NCI-H82 treated with DMSO at 0.1 percent for 48 hours (cell line): ENCODE measurements at regions not wholly inside any gene's neighbourhood (a gene's known extent, or its start where the extent isn't known, plus 50 kb on each side); places are given as distances from the start of the nearest gene placed in this dataset.

Experiments used
- DNase-seq: peaks from one replicate; lab custom pipeline; 2025; ENCODE audit not compliant: unreplicated experiment; lab: John Stamatoyannopoulos, UW

- no peak for DNase-seq
Observed at GRCh38 chr3:117674321-117674720, 964.7 kb downstream of the TUSC7 start.

- no peak for DNase-seq
Observed at GRCh38 chr3:117681619-117682018, 972.0 kb downstream of the TUSC7 start.

- DNase-seq: no peak
Observed at GRCh38 chr3:117687096-117687495, 977.5 kb downstream of the TUSC7 start.

- no peak for DNase-seq
Observed at GRCh38 chr3:117688583-117688982, 979.0 kb downstream of the TUSC7 start.

GRCh38 chr3:117691526-117691925 lies 981.9 kb downstream of the TUSC7 start:
- DNase-seq: no peak

GRCh38 chr3:117692416-117692995 lies 982.9 kb downstream of the TUSC7 start:
- no peak for DNase-seq

- DNase-seq: no peak
Observed at GRCh38 chr3:117695321-117695720, 985.7 kb downstream of the TUSC7 start.

- DNase-seq: no peak
Observed at GRCh38 chr3:117695871-117696645, 986.5 kb downstream of the TUSC7 start.

- DNase-seq: no peak
Observed at GRCh38 chr3:117696851-117697407, 987.4 kb downstream of the TUSC7 start.

GRCh38 chr3:117699058-117699457 lies 989.5 kb downstream of the TUSC7 start:
- DNase-seq: no peak

GRCh38 chr3:117700573-117701360 lies 991.2 kb downstream of the TUSC7 start:
- DNase-seq: no peak

GRCh38 chr3:117705011-117705410 lies 995.4 kb downstream of the TUSC7 start:
- DNase-seq: no peak

- DNase-seq: no peak
Observed at GRCh38 chr3:117706037-117706436, 996.5 kb downstream of the TUSC7 start.

GRCh38 chr3:117706756-117707155 lies 997.2 kb downstream of the TUSC7 start:
- DNase-seq: no peak

- no peak for DNase-seq
Observed at GRCh38 chr3:117708601-117709000, 999.0 kb downstream of the TUSC7 start.

- DNase-seq: no peak
Observed at GRCh38 chr3:117709108-117709507, 999.5 kb downstream of the TUSC7 start.

GRCh38 chr3:117710501-117710900 lies 1000.9 kb downstream of the TUSC7 start:
- no peak for DNase-seq

GRCh38 chr3:117719316-117719926 lies 1009.8 kb downstream of the TUSC7 start:
- DNase-seq: no peak

- no peak for DNase-seq
Observed at GRCh38 chr3:117721866-117722265, 1012.3 kb downstream of the TUSC7 start.

- DNase-seq: no peak
Observed at GRCh38 chr3:117722856-117723255, 1013.3 kb downstream of the TUSC7 start.

- DNase-seq: no peak
Observed at GRCh38 chr3:117723825-117724224, 1014.2 kb downstream of the TUSC7 start.
